Uterus (tissue), 3 donors: ENCODE measurements at regions not wholly inside any gene's neighbourhood (a gene's known extent, or its start where the extent isn't known, plus 50 kb on each side); places are given as distances from the start of the nearest gene placed in this dataset.

Source experiments
- DNase-seq, 2 donors: peaks; one replicate each; pipeline ENCODE4 v3.0.0-alpha.2; 2019 to 2020
- H3K27ac ChIP-seq, 2 donors: fragments of 200-600 bp; sonication (generic); 1 replicate in 1 of 2; 2 replicates in 1 of 2; pipeline ENCODE4 v1.5.1; 2016 to 2018
- H3K27me3 ChIP-seq, 2 donors: fragments of 200-600 bp; sonication (generic); one replicate each; pipeline ENCODE4 v1.5.1; 2018 to 2019; ENCODE audit warnings: control low read depth in 1 of 2
- H3K36me3 ChIP-seq, 2 donors: fragments of 200-600 bp; sonication (generic); one replicate each; pipeline ENCODE4 v1.5.1; 2019; ENCODE audit warnings: control low read depth in 1 of 2
- H3K4me1 ChIP-seq, 2 donors: fragments of 200-600 bp; sonication (generic); one replicate each; pipeline ENCODE4 v1.5.1; 2018 to 2019; ENCODE audit warnings: control low read depth in 1 of 2
- H3K4me3 ChIP-seq, 2 donors: fragments of 200-600 bp; sonication (generic); 1 replicate in 1 of 2; 2 replicates in 1 of 2; pipeline ENCODE4 v1.5.1; 2018 to 2019; ENCODE audit warnings: mild to moderate bottlenecking in 1 of 2
- H3K9me3 ChIP-seq, 2 donors: fragments of 200-600 bp; sonication (generic); one replicate each; pipeline ENCODE4 v1.5.1; 2019; ENCODE audit warnings: control low read depth in 1 of 2
- POLR2A ChIP-seq, 2 donors: fragments of 450-650 bp; IDR thresholded peaks; one replicate each; pipeline ENCODE4 v1.6.1; 2016; ENCODE audit warnings: antibody characterized with exemption in 2 of 2, mild to moderate bottlenecking in 1 of 2, moderate library complexity in 1 of 2
- intact Hi-C: fragments of 100-400 bp; cut with DNase I; formaldehyde crosslinking; loops from one replicate; pipeline ENCODE4 v1.15.1; 2023; ENCODE audit warnings: low total_unique reads
- TF ChIP-seq, protein P1 (sequence below), 4 experiments: fragments of 200-600 bp in 2 of 4; fragments of 450-650 bp in 2 of 4; sonication (generic) in 2 of 4; IDR thresholded peaks; one replicate each; pipeline ENCODE4 v1.5.1; 2016 to 2019; ENCODE audit warnings: antibody characterized with exemption in 4 of 4, mild to moderate bottlenecking in 2 of 4, moderate library complexity in 1 of 4
- donor health status: DM: yes; HTN: yes; CAD: no.

GRCh38 chr2:54385271-54385670 lies 70.9 kb upstream of the SPTBN1 start:
- intact Hi-C loops = no loop called here
- Histone ChIP-seq H3K27me3 (no peaks in the 10 kb centered on the region), H3K4me1 (no peaks in the 10 kb centered on the region), H3K9me3 (no peaks in the 10 kb centered on the region), H3K4me3 (no peak overlapping the region), H3K27ac (no peak overlapping the region), H3K36me3 (no peaks in the 10 kb centered on the region)
- DNase-seq = no peak
- TF ChIP-seq, protein P1, sequence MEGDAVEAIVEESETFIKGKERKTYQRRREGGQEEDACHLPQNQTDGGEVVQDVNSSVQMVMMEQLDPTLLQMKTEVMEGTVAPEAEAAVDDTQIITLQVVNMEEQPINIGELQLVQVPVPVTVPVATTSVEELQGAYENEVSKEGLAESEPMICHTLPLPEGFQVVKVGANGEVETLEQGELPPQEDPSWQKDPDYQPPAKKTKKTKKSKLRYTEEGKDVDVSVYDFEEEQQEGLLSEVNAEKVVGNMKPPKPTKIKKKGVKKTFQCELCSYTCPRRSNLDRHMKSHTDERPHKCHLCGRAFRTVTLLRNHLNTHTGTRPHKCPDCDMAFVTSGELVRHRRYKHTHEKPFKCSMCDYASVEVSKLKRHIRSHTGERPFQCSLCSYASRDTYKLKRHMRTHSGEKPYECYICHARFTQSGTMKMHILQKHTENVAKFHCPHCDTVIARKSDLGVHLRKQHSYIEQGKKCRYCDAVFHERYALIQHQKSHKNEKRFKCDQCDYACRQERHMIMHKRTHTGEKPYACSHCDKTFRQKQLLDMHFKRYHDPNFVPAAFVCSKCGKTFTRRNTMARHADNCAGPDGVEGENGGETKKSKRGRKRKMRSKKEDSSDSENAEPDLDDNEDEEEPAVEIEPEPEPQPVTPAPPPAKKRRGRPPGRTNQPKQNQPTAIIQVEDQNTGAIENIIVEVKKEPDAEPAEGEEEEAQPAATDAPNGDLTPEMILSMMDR (IDR thresholded peaks at IDR 0.05) = no peak
- no peak for TF ChIP-seq POLR2A (IDR thresholded peaks at IDR 0.05)

- TF ChIP-seq, protein P1 (IDR thresholded peaks at IDR 0.05) = no peak
- TF ChIP-seq POLR2A (IDR thresholded peaks at IDR 0.05) = no peak
- no peaks in the 10 kb centered on the region for H3K9me3 ChIP-seq
- no peak overlapping the region for H3K4me3 ChIP-seq
- peak overlapping the region; percentile 23 to 62 for H3K27ac ChIP-seq
- intact Hi-C loops = no loop called here
- H3K4me1 ChIP-seq = no peaks in the 10 kb centered on the region
- no peaks in the 10 kb centered on the region for H3K36me3 ChIP-seq
- H3K27me3 ChIP-seq = no peaks in the 10 kb centered on the region
- DNase-seq = no peak
Measured at GRCh38 chr2:54386585-54386984, 69.5 kb upstream of the SPTBN1 start.

DNA sequence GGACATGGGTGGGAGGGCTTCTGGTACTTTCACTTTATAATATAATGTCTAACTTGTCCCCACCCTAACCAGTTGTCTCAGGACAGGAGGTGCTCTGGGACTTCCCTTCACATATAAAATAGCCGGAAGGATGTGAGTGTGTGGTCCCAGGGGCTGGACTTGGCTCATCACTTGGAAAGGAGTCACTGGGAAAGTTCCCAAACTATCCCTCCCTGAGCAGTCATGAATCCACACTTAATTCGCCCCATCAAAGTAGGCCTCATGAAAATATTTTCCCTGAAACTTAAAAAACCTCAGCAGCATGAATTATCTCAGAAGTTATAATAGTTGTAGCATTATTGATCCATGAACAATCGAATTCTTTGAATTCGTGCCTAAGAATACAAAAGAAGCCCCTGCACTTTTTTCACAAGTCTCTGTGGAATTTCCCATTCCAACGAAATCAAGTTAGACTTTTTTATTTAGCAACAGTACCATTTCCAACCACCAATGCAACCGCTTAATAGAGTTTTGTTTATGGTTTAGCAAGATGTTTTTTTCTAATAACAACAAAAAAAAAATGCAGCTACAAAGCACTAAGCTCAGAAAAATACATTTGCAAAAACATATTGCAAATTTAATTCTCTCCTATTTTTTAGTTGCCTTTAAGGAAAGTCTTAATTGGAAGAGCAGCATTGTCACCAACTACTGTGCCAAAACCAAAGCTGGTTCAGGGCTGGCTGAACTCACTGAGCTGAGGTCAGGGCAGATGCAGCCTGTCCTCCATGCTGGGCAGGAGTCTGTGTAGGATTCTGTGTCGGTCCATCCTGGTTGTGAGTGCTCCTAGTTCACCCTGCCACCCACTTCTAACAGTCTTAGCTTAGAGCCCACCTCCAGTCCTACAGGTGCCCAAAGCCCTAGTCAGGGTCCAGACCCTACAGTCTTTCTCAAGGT lies 68.8 kb upstream of the SPTBN1 start:
- Histone ChIP-seq H3K36me3 (no peaks in the 10 kb centered on the region), H3K4me3 (no peak overlapping the region), H3K4me1 (no peaks in the 10 kb centered on the region), H3K27ac (peak overlapping the region; percentile 23 to 62), H3K27me3 (no peaks in the 10 kb centered on the region), H3K9me3 (no peaks in the 10 kb centered on the region)
- TF ChIP-seq POLR2A (IDR thresholded peaks at IDR 0.05) = no peak
- TF ChIP-seq, protein P1 (IDR thresholded peaks at IDR 0.05) = peak in 2 of 4 experiments; percentile 18 to 30
- peak; percentile 70 for DNase-seq
- intact Hi-C loops = no loop called here

DNA sequence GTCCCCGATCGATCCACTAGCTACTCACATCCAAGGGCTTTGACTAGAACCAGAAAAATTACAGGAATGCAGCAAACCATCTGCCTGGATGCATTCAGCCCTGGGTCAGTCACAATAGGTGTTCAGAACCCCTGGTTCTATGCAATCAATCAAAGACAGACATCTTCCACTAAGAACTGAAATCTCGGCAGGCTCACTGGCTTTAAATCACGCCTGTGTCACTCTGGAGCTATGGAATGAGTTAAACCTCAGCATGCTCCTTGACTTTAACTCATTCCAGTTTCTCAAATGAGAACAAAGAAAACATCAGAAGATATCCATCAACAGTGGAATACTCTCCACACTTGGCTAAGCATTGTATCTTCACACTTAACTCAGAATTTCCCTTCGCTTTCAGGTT lies 68.1 kb upstream of the SPTBN1 start:
- intact Hi-C loops = no loop called here
- no peak for DNase-seq
- H3K4me3 ChIP-seq = no peak overlapping the region
- H3K4me1 ChIP-seq = no peaks in the 10 kb centered on the region
- no peaks in the 10 kb centered on the region for H3K36me3 ChIP-seq
- H3K27me3 ChIP-seq = no peaks in the 10 kb centered on the region
- H3K9me3 ChIP-seq = no peaks in the 10 kb centered on the region
- H3K27ac ChIP-seq = peak overlapping the region; percentile 23 to 62
- TF ChIP-seq, protein P1 (IDR thresholded peaks at IDR 0.05) = no peak
- no peak for TF ChIP-seq POLR2A (IDR thresholded peaks at IDR 0.05)

GRCh38 chr2:54392555-54393324 lies 63.4 kb upstream of the SPTBN1 start:
- Histone ChIP-seq H3K4me3 (no peak overlapping the region), H3K36me3 (no peaks in the 10 kb centered on the region), H3K4me1 (no peaks in the 10 kb centered on the region), H3K9me3 (no peaks in the 10 kb centered on the region), H3K27ac (no peak overlapping the region), H3K27me3 (no peaks in the 10 kb centered on the region)
- no peak for TF ChIP-seq POLR2A (IDR thresholded peaks at IDR 0.05)
- TF ChIP-seq, protein P1 (IDR thresholded peaks at IDR 0.05) = no peak
- intact Hi-C loops = no loop called here
- DNase-seq = no peak
